ELR (cell line): ENCODE measurements at regions not wholly inside any gene's neighbourhood (a gene's known extent, or its start where the extent isn't known, plus 50 kb on each side); places are given as distances from the start of the nearest gene placed in this dataset.
A peak's percentile ranks its signal among the peaks of the same experiment; 100 is the strongest.

Experiments used
- DNase-seq: peaks from one replicate; pipeline ENCODE4 v3.0.0-alpha.2; 2015; ENCODE audit warnings: low read depth

DNA sequence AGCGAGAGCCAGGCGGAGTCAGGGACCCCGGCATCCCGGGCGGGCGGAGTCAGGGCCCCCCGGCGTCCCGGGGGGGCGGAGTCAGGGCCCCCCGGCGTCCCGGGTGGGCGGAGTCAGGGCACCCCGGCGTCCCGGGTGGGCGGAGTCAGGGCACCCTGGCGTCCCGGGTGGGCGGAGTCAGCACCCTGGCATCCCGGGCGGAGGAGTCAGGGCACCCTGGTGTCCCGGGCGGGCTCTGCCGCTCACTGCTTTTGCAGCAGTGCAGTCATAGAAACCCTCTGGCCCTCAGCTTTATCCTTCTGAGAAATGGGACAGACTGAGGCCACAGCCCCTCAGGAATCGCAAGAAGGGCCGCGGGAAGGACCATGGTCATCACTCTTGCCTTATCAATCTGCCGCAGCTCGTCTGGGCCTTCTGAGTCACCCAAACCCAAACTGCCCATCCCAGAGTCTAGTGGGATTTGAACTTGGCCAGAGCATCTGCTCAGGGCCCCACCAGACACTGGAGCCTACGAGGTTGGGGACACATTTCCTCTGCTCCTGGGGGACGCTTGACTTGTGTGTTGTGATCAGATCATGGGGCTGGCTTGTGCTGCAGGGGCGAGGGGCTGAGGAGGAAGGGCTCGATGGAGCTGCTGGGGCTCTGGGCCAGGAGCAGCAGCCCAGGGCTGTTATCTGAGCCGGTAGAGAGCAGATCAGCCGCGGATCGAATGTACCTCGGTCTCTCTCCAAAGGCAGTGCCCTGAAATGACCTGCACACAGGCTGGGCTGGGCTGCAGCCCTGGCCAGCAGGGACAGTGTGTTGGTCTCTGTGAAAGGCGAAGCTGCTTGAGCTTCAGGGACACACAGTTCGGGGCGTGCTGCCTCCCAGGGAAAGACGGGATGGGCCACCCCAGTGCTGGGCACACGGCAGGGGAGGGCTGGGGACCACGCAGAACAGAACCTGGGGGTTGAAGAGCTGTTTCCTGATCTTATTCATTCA, 290.1 kb upstream of the HDAC4 start:
- DNase-seq, result no peak

DNA sequence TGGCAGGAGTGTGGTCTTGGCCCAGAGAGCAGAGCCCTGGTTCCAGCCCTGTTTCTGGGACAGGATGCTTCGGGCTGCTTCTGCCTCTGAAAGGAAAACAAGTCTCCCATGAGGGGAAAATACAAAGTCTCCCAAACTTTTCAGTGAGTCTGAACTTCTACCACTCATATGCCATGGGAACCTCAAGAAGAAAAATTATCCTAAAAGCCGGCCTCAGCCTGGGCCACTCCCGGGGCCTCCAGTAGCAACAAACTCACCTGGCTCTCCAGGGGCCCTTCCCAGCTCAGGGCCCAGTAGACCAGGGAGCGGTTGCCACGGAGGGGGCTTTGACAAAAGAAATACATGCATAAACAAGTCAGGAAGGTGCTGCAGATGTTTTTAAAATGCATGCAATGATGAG, 289.2 kb upstream of the HDAC4 start:
- no peak for DNase-seq

DNA sequence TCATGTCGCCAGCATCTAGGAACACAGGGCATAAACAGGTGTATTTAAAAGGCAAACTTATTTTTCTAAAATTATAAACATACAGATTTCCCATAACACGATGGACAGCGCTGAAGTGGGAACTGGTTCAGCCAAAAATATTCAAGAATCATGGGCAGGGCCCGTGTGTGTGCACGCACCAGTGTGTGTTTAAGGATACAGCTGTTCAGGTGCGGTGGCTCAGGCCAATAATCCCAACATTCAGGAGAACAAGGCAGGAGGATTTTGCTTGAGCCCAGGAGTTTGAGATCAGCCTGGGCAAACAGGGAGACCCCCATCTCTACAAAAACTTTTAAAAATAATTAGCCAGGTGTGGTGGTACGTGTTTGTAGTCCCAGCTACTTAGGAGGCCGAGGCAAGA, 288.6 kb upstream of the HDAC4 start:
- no peak for DNase-seq

DNA sequence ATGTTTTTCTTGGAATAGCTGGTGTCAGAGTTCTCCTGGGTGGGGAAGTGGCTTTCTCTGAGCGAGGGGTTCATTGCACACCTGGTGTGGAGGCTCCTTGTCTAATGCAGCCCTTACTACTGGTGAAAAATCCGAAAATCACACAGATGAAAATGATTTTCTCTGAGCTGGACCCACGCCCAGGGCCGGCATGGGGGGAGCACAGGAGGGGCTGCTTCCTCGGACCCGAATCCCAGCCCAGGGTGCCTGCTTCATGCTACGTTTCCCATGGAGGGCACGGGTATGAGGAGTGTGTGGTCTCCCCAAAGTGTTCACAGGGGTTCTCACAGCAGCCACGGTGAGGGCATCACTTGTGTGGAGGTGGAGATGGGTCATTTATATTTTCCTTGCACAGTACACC, 288.0 kb upstream of the HDAC4 start:
- no peak for DNase-seq

DNA sequence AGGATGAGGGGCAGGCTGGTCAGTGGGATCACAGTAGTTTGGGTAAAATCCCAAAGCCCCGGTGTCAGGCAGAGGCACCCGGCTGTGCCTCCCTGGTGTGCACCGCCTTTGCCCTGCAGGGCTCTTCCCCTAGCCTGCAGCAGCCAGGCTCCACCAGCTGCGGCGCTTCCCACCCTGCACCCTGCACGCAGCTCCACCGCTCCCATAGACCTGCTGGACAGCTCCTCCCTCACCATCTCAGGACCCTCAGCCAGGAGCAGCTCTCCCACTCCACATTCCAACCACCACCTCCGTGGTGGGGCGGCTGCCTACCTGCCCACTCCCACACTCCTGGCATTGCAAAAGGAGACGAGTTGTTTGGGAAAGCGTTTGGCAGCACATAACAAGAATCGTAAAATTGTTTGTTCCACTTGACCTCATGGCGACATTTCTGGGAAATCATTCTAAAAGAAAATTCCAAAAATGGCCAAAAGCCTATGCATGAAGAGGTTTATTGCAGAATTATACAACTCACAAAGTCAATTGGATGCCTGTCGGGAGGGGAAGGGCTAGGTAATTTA, 287.4 kb upstream of the HDAC4 start:
- peak; percentile 1 for DNase-seq

DNA sequence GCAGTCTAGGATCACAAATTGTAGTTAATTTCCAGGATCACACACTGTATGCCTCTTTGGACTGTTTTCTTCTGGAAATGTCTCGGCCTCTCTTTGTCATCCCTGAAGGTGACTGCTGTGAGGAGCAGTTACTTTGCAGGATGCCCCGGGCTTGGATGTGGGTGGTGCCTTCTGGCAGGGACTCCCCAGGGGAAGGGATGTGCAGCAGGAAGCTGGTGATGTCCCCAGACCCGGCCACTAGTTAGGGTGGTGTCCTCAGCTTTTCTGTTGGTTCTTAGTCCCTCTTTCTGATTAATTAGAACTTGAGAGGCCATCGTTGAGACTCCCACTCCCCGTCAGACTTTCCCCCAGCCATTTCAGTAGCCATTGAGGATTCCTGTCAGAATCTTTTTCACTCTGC, 286.6 kb upstream of the HDAC4 start:
- DNase-seq, result no peak

DNA sequence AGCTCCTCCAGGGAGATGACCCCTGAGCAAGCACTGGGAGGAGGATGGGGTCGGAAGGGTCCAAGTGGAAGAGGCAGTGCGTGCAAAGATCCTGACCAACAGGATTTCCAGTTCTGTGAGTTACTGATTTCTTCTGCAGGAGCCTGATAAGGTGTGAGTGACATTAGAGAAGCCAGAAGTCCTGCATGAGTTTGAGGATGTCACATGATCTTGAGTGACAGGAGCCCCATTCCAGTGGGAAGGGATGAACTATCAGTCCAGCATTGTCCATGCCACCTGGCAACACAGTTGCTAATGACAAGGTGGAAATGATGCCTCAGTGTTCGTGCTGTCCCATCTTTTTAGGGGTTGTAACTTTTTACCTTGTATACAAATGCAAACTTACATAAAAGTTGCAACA, 285.1 kb upstream of the HDAC4 start:
- DNase-seq, result no peak

DNA sequence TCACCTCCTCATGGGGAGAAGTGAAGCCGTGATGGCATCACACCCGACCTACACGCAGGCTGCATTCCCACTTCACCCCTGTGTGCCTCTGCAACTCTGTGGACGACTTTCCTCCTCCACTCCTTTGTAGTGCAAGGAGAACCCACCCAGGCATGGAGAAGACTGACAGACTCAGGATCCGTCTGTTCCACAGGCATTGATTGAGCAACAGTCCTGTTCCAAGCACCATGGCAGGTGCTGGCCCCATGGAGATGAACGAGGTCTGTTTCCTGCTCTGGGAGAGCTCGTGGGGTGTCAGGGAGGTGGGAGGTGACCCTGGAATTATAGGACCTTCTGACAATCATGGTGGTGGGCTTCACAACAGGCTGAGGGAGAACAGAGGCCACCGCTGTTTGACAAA, 284.7 kb upstream of the HDAC4 start:
- no peak for DNase-seq

DNA sequence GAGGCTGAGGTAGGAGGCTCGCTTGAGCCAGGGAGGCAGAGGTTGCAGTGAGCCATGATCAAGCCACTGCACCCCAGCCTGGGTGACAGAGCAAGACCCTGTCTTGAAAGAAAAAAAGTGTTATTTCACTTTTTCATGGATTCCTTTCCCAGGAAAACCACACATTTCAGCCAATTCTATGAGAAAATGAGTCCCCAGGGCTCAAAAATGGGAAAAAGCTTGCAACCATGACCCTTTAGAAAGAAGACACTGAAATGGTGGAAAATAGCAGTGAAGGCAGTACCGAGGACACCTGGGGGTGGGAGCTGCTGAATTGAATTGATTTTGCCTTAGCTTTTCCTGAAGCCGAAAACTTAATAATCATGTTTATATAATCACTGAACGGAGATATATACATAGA, 284.2 kb upstream of the HDAC4 start:
- DNase-seq, result no peak

DNA sequence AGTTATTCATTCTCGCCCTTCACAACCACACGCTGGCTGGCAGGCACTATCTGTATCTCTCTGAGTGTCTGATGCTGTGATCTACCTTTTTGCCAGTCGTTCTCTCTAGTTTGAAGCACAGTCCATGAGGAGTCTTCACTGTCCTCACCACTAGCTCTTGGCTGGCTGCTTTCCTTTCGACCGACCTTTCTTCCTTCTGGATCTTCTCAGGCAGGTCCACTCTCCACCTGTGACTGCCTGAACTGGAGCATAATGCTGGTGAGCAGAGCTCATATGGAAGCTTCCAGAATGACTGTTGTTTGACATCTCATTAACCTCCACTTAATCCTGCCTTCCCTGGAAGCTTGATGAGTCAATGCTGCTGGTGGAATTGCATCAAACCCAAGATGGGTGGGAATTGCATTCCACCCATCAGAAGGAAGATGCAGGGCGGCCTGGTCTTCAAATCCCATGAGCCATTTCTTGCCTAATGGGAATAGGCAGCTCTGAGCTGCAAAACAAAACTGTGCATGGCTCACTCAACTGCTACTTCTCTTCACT, 283.5 kb upstream of the HDAC4 start:
- DNase-seq, result no peak

DNA sequence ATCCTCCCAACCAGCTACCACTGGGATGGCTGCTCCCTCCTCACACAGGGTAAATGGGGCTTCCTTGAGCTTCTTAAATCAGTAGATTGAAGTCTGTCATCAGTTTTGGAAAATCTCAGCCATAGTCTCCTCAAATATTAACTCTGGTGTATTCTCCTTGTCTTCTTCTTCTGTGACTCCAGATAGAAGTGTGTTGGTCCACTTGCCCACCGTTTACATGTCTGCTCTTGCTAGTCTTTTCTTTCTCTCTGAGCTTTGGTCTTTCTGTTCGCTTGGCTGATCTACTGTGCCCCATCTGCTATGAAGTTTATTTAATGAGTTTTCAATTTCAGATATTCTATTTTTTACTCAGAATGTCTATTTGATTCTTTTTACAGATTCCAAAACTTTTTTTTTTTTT, 281.7 kb upstream of the HDAC4 start:
- DNase-seq, result no peak

DNA sequence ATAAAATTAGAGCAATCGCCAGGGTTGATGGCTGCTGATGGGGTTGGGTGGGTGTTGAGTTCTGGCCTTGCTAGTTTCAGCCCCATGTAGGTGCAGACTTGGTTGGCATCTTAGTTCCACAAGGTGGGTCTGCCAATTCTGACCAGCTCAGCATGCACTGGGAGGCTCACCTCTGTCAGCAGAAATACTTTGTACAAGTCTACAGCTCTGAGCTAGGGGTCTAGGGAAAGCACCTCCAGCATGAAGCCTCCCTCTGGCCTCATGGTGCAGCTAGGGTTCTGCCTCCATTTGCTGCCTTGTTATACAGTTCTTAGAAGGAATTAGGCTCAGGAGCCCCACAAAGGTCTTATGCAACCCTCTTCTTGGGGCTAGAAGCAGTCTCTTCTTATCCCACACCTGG, 278.9 kb upstream of the HDAC4 start:
- DNase-seq, result no peak

DNA sequence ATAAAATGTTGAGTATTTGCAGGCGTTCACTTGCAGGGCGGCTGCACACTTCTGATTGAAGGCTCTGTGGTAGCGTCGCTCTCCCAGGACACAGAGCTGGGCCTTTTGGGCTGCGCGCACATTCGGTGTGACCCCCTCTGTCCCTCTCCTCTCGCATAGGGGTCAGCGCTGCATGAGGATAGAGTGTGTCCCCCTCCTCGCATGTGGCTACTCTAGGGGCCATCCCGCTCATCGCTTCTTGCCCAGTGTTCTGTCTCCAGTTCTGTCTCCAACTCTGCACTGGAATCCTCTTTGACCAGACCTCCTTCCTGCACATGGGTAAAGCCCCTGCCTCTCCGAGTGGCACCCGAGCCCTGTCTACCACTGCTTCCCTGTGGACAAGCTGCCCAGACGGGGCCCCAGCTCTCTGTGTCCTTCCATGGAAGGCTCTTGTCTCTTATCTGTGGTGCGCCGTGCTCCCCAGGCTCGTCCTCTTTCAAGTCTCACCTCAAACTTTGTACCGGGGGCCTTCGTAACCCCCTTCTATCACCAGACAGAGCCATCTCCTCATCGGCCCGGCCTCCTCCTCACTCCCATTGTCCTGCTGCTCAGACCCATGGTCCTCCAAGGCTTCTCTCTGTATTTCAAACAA, 278.0 kb upstream of the HDAC4 start:
- no peak for DNase-seq

DNA sequence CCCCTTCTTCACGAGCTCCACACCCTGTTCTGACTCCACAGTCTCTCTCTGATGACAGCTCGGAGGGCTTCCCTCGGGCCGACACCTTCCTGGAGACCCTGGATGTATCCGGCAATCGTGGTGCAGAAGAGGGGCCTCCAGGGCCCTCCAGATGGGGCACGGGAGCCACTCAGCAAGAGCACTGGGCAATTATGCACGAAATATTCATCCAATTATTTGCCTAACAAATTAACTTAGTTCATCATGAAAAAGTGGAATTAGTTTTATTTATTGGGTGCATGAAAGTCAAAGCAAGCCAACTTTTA, 277.3 kb upstream of the HDAC4 start:
- DNase-seq, result no peak

DNA sequence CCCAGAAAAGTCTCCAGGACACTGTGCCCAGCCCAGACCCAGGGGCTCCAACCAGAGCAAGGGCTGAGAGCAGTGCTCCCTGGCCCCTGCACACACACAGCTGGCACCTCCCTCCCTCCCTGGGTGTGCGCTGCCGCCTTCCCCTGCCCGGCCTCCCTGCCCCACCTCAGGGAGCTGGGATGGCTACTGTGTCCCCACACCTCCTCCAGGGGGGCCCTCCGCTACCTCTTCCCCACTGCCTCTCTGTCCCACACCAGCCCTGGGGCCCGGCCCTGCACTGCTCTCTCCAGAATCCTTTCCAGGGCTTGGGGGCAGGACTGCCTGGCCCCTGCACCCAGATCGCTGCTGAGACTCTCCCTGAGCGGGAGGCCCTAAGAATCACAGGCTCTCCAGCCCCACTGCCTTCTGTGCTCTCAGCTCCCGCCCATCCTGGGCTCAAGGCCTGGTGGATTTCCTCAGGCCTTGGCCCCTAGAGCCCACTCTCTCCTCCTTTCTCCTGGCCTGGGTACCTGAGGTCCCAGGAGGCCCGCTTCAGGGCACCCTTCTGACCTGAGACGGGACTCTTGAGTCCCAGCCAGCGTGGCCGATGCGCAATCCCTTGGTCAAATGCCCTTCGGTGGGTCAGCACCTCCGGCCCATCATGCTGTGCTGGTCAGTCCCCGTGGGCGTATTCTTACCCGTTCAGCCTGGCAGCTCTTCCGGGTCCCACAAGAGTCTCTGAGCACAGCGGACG, 276.8 kb upstream of the HDAC4 start:
- DNase-seq, result no peak

DNA sequence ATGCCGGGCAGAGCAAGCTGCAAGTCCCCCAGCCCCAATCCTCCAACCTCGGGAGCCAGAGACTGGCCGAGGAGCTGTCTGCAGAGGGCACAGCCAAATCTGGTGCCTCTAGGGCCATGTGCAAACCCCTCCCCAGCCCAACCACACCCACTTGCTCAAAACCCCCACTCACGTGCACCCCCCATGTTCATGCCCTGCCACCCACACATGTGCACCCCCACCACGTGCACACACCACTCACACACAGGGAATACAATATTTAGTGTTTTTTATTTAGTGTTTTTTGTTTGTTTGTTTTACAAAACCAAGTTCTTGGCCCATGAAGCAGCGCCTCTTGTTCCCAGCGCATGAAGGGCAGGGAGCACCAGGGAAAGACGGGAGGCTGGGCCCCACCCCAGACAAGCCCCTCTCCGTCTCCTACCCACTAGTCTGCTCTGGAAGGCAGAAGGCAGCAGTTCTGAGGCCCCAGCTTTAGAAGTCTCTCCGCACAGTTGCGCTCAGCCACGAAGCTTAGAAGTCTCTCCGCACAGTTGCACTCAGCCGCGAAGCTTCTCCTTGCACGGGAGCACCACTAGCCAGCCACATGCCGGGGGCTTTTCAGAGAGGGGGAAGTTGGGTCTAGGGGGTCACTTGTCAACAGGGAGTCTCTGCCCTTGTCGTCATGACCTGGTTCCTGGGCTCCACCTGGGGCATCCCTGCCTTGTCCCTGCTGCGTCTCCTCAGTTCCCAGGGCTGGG, 276.1 kb upstream of the HDAC4 start:
- DNase-seq, result no peak

DNA sequence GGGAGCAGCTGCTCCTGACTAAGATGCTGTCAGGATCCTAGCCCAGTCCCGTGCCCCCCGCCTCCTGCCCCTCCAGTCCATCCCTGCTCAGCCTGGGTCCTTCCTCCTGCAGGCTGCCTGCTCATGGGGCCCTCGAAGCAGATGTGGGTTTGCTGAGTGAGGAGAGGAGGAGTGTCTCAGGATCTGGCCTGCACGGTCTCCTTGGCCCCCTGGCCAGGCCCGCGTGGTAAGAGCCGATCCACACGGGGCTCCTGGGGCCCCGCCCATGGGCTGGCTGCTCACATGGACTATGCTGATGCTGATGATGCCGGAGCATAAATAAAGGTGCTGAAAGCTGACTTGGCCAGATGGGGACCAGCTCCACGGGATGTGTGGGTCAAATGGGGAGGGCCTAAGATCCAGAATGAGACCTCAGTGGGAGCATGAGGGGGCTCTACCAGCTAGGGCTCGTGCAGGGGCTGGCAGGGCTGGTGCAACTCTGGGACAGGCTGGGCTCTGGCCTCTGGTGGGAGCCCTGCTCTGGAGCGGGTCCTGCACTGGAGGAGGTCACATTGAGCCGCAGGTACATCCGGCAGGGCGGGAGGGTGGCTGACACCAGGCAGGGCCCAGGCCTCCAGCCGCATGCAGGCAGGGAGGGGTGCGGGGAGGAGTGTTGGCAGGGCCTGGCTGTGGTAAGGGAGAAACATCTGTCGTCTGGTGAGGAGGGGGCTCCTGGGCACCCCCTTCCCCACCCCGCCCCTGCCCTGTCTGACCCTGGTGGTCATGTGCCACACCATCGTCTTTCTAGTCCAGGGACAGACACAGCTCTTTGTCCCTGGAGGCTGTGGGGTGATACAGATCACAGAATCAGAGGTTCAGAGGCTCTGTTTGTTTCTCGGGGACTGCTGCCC, 275.3 kb upstream of the HDAC4 start:
- DNase-seq, result no peak

DNA sequence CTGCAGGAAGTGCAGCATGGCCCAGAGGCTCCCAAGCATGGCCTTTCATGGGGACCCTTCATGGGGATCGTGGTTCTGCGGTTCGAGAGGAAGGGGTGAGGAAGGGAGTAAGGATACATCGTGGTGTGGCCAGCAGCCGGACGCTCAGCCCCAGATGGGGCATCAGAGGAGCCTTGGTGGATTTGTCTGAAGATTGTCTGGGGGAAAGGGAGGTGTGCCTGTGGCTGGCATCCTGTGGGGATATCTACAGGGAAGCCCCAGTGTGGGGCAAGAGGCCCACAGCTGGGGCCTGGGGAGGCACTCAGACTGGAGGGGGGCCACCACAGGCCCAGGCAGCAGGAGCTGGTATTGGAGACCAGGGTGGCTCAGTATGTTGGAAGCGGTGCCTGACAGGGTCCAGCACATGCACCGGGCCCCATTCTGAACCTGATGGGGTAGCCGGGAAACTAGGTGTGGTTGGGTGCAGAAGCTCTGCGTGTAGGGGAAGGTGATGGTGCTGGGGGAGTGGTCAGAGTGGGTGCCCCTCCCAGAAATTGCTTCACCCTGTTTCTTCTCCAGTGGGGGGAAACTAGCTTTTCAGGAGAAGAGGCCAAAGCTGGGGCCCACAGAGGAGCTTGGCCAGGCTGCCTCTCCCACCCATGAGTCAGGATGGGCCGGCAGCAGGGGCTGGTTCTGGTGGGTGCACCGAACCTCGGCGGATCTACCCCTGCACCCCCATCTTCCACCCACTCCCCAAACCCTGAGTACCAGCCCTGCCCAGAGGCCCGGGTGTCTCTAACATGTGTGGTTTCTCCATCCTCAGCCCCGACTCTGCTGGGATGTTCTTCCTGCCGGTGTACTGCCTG, 274.4 kb upstream of the HDAC4 start:
- no peak for DNase-seq

DNA sequence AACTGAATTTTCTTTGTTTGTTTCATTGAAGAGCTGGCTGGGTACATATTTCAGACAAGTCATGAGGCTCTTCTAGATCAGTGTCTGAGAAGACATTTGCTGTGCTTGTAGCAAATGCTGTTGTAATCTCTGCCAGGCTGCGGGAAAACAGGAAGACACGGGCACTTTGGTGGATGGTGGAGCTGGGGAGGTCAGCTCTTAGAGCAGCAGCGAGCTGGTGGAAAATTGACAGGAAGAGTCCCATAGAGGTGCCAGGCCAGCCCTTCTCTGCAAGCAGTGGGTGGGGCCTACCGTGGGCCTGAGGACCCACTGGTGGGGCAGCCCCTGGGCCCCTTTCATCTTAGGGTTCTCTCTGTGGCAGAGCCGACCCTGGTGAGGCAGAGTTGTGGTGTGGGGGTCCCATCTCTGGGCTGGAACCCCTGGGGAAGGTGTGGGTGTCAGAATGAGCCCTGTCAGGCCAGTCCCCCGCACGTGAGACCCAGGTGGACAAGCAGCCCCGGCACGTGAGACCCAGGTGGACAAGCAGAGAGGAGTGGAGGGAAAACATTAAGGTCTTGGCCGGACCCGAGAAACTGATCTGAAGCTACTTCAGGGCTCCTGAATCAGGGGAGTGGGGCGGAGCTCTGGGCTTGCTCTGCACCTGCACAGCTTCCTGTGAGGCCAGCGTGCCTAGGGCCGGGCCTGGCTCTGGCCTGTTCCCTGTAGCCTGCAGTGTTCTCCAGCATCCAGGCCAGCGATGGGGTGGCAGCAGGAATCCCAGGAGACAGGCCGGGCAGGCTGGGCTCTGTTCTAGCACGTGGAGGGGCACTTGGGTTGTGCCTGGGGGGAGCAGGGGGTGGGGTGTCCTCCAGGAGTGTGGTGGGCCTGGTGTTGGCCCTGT, 273.5 kb upstream of the HDAC4 start:
- no peak for DNase-seq
